Gastrocnemius medialis (tissue), 4 donors: ENCODE measurements at regions not wholly inside any gene's neighbourhood (a gene's known extent, or its start where the extent isn't known, plus 50 kb on each side); places are given as distances from the start of the nearest gene placed in this dataset.

Experiments used
- CTCF ChIP-seq, 5 experiments: fragments of 450-650 bp in 3 of 5; fragments of 200-600 bp in 2 of 5; sonication (generic) in 2 of 5; IDR thresholded peaks in 4 of 5; conservative IDR thresholded peaks in 1 of 5; 1 replicate in 4 of 5; 2 replicates in 1 of 5; pipeline ENCODE4 v1.5.1; 2016 to 2019; ENCODE audit warnings: antibody characterized with exemption in 5 of 5, mild to moderate bottlenecking in 3 of 5, moderate library complexity in 3 of 5
- POLR2A ChIP-seq, 2 donors: fragments of 450-650 bp; IDR thresholded peaks; one replicate each; pipeline ENCODE4 v1.6.1; 2017; ENCODE audit warnings: antibody characterized with exemption in 2 of 2, mild to moderate bottlenecking in 2 of 2, moderate library complexity in 2 of 2

GRCh38 chr16:79712276-79712675 lies 111.7 kb upstream of the MAF start:
- no peak for TF ChIP-seq CTCF (IDR thresholded peaks at IDR 0.05 in 4 of 5, conservative IDR thresholded peaks at IDR 0.05 in 1 of 5)
- TF ChIP-seq POLR2A (IDR thresholded peaks at IDR 0.05): no peak
